Mammary epithelial cell (primary cell): ENCODE measurements at regions not wholly inside any gene's neighbourhood (a gene's known extent, or its start where the extent isn't known, plus 50 kb on each side); places are given as distances from the start of the nearest gene placed in this dataset.

Source experiments
- CTCF ChIP-seq, 2 donors: IDR thresholded peaks in 1 of 2; conservative IDR thresholded peaks in 1 of 2; 2 replicates each; pipeline ENCODE4 v1.5.1; 2011 to 2012; ENCODE audit warnings: inconsistent platforms in 2 of 2, low read length in 2 of 2, mild to moderate bottlenecking in 2 of 2, control low read depth in 1 of 2, low read depth in 1 of 2; ENCODE audit not compliant: insufficient read depth in 1 of 2; ENCODE audit errors: extremely low read depth in 1 of 2
- EZH2 ChIP-seq: IDR thresholded peaks from 2 replicates; pipeline ENCODE4 v1.6.1; 2012; ENCODE audit warnings: low read length, inconsistent platforms, borderline replicate concordance

GRCh38 chr18:22088029-22088428 is 81.4 kb upstream of the GATA6 start:
- no peak for TF ChIP-seq CTCF (conservative IDR thresholded peaks at IDR 0.05 in 1 of 2, IDR thresholded peaks at IDR 0.05 in 1 of 2; ENCODE audit: extremely low read depth in 1 of 2, insufficient read depth in 1 of 2, low read depth in 1 of 2, low read length in 2 of 2)
- TF ChIP-seq EZH2 = no peak
